Liver (tissue), 8 donors: ENCODE measurements at regions not wholly inside any gene's neighbourhood (a gene's known extent, or its start where the extent isn't known, plus 50 kb on each side); places are given as distances from the start of the nearest gene placed in this dataset.

ENCODE experiments used
- DNase-seq: peaks from one replicate; pipeline ENCODE4 v3.0.0-alpha.2; 2017; ENCODE audit warnings: low spot score
- H3K27ac ChIP-seq, 2 donors: one replicate each; pipeline ENCODE4 v1.7.0; 2013; ENCODE audit warnings: inconsistent platforms in 2 of 2, low read length in 2 of 2, control low read depth in 1 of 2, low read depth in 1 of 2, mild to moderate bottlenecking in 1 of 2
- H3K27me3 ChIP-seq, 4 donors: one replicate each; pipeline versions ENCODE4 v1.6.1 to v1.7.0; 2013; ENCODE audit warnings: low read length in 3 of 4, inconsistent platforms in 1 of 4, mild to moderate bottlenecking in 1 of 4, moderate library complexity in 1 of 4; ENCODE audit not compliant: control insufficient read depth in 4 of 4, insufficient read depth in 4 of 4
- H3K36me3 ChIP-seq, 4 donors: one replicate each; pipeline versions ENCODE4 v1.6.1 to v1.7.0; 2013; ENCODE audit warnings: low read length in 3 of 4, mild to moderate bottlenecking in 3 of 4, low read depth in 1 of 4, moderate library complexity in 1 of 4; ENCODE audit not compliant: control insufficient read depth in 4 of 4, insufficient read depth in 3 of 4
- H3K4me1 ChIP-seq, 4 donors: one replicate each; pipeline versions ENCODE4 v1.6.1 to v1.7.0; 2013; ENCODE audit warnings: low read length in 3 of 4, mild to moderate bottlenecking in 3 of 4, moderate library complexity in 1 of 4; ENCODE audit not compliant: control insufficient read depth in 4 of 4, insufficient read depth in 4 of 4
- H3K4me3 ChIP-seq, 3 donors: one replicate each; pipeline versions ENCODE4 v1.6.1 to v1.7.0; 2013; ENCODE audit warnings: low read length in 3 of 3, control low read depth in 1 of 3, low read depth in 1 of 3, mild to moderate bottlenecking in 1 of 3
- H3K9ac ChIP-seq, 2 donors: one replicate each; pipeline ENCODE4 v1.7.0; 2013; ENCODE audit warnings: low read length in 2 of 2, mild to moderate bottlenecking in 2 of 2, moderate library complexity in 2 of 2, control low read depth in 1 of 2, low read depth in 1 of 2
- H3K9me3 ChIP-seq, 4 donors: one replicate each; pipeline versions ENCODE4 v1.6.1 to v1.7.0; 2013; ENCODE audit warnings: low read length in 3 of 4; ENCODE audit not compliant: control insufficient read depth in 4 of 4
- EGR1 ChIP-seq, 2 donors: IDR thresholded peaks; 2 replicates each; pipeline ENCODE4 v1.6.1; 2016 to 2018; ENCODE audit warnings: antibody characterized with exemption in 2 of 2, low read depth in 2 of 2
- FOXA1 ChIP-seq: IDR thresholded peaks from 2 replicates; pipeline ENCODE4 v1.6.1; 2016; ENCODE audit warnings: antibody characterized with exemption
- FOXA2 ChIP-seq: IDR thresholded peaks from 2 replicates; pipeline ENCODE4 v1.6.1; 2016; ENCODE audit warnings: antibody characterized with exemption
- GABPA ChIP-seq, 2 donors: IDR thresholded peaks in 1 of 2; conservative IDR thresholded peaks in 1 of 2; 2 replicates each; pipeline ENCODE4 v1.6.1; 2016; ENCODE audit warnings: antibody characterized with exemption in 2 of 2, mild to moderate bottlenecking in 1 of 2, moderate library complexity in 1 of 2
- HNF4A ChIP-seq, 2 donors: conservative IDR thresholded peaks; 2 replicates each; pipeline ENCODE4 v1.6.1; 2016; ENCODE audit warnings: antibody characterized with exemption in 2 of 2, mild to moderate bottlenecking in 2 of 2
- HNF4G ChIP-seq: IDR thresholded peaks from 2 replicates; pipeline ENCODE4 v1.6.1; 2016; ENCODE audit warnings: antibody characterized with exemption
- JUND ChIP-seq, 2 donors: IDR thresholded peaks; 2 replicates each; pipeline ENCODE4 v1.6.1; 2016; ENCODE audit warnings: antibody characterized with exemption in 2 of 2
- NR2F2 ChIP-seq: IDR thresholded peaks from 2 replicates; pipeline ENCODE4 v1.6.1; 2016; ENCODE audit warnings: antibody characterized with exemption
- RAD21 ChIP-seq, 2 donors: IDR thresholded peaks; 2 replicates each; pipeline ENCODE4 v1.6.1; 2016; ENCODE audit warnings: antibody characterized with exemption in 2 of 2, mild to moderate bottlenecking in 2 of 2
- REST ChIP-seq: IDR thresholded peaks from 2 replicates; pipeline ENCODE4 v1.6.1; 2016; ENCODE audit warnings: antibody characterized with exemption, mild to moderate bottlenecking
- RXRA ChIP-seq, 2 donors: IDR thresholded peaks; 2 replicates each; pipeline ENCODE4 v1.6.1; 2017 to 2018; ENCODE audit warnings: antibody characterized with exemption in 2 of 2, mild to moderate bottlenecking in 1 of 2
- SP1 ChIP-seq: IDR thresholded peaks from 2 replicates; pipeline ENCODE4 v1.6.1; 2018; ENCODE audit warnings: antibody characterized with exemption, mild to moderate bottlenecking
- TAF1 ChIP-seq: conservative IDR thresholded peaks from 2 replicates; pipeline ENCODE4 v1.6.1; 2016; ENCODE audit warnings: antibody characterized with exemption, mild to moderate bottlenecking
- YY1 ChIP-seq: IDR thresholded peaks from 2 replicates; pipeline ENCODE4 v1.6.1; 2016; ENCODE audit warnings: antibody characterized with exemption, mild to moderate bottlenecking
- ZBTB33 ChIP-seq: IDR thresholded peaks from 2 replicates; pipeline ENCODE4 v1.6.1; 2016; ENCODE audit warnings: antibody characterized with exemption
- WGBS: extraction: QIAGEN DNeasy Blood & Tissue Kit; methylation state at CpG from one replicate; pipeline ENCODE4 v1.1.7; 2013; 5-methylcytosine and 5-hydroxymethylcytosine counted together
- TF ChIP-seq, protein P1 (sequence below): IDR thresholded peaks from 2 replicates; pipeline ENCODE4 v1.6.1; 2016; ENCODE audit warnings: antibody characterized with exemption
- TF ChIP-seq, protein P2 (sequence below): IDR thresholded peaks from 2 replicates; pipeline ENCODE4 v1.6.1; 2016; ENCODE audit warnings: antibody characterized with exemption
- TF ChIP-seq, protein P3 (sequence below): fragments of 150-350 bp; IDR thresholded peaks from 2 replicates; pipeline ENCODE4 v1.5.1; 2017; ENCODE audit warnings: improper control_type of control experiment, low read depth, low read length; ENCODE audit not compliant: missing input control
- donor health status: healthy.
- donor health status: healthy.
- donor health status: healthy.
- donor health status: healthy.
- donor health status: healthy.

DNA sequence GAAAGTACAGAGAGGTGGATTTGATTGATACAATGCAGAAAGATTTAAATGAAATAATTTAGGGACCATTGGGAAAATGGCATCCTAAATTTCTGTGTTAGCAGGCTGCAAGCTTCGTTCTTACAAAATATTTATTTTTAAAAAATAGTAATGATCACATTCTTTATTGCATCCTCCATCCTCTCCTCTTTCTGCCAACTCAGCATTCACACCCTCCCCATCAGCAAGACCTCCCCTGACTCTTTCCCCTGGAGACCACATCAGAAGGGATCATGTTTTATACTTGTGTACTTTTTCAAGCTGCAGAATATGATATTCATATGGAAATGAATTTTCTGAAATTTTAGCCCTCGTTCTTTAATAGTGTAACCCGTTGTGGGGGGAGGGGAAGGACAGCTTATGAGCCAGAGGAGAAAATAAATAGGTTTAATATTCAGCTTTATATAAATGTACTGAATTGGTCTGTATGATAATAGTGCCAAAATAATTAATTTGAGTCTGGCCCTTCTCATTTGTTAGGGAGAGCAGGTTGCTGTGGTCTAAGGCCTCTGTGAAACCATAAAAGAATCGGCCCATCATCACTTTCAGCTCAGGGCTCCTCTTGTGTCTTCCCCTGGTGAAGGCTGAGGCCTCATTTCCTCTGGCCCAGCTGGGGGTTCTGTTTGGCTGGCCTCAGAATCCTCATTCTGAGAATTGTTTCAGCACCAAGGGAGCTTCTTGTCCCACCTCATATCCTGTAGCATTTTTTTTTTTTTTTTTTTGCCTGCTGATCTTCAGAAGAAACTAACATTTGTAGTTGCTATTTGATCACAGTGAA lies 330.8 kb downstream of the TXNL1 start:
- no peaks in the 10 kb centered on the region for H3K9me3 ChIP-seq
- 71% methylated on average over 4 of the region's 4 CpGs for WGBS
- H3K4me1 ChIP-seq: no peaks in the 10 kb centered on the region
- DNase-seq: no peak
- no peaks in the 10 kb centered on the region for H3K36me3 ChIP-seq
- no peak overlapping the region for H3K4me3 ChIP-seq
- no peak overlapping the region for H3K27ac ChIP-seq
- H3K9ac ChIP-seq: no peak overlapping the region
- no peaks in the 10 kb centered on the region for H3K27me3 ChIP-seq
- no peak for TF ChIP-seq SP1
- no peak for TF ChIP-seq HNF4A (conservative IDR thresholded peaks at IDR 0.05)
- TF ChIP-seq, protein P1, sequence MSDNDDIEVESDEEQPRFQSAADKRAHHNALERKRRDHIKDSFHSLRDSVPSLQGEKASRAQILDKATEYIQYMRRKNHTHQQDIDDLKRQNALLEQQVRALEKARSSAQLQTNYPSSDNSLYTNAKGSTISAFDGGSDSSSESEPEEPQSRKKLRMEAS: no peak
- no peak for TF ChIP-seq REST
- no peak for TF ChIP-seq YY1
- TF ChIP-seq HNF4G: no peak
- TF ChIP-seq GABPA (IDR thresholded peaks at IDR 0.05 in 1 of 2, conservative IDR thresholded peaks at IDR 0.05 in 1 of 2): no peak
- TF ChIP-seq NR2F2: no peak
- no peak for TF ChIP-seq FOXA1
- TF ChIP-seq, protein P2, sequence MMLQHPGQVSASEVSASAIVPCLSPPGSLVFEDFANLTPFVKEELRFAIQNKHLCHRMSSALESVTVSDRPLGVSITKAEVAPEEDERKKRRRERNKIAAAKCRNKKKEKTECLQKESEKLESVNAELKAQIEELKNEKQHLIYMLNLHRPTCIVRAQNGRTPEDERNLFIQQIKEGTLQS: no peak
- TF ChIP-seq ZBTB33: no peak
- no peak for TF ChIP-seq FOXA2

DNA sequence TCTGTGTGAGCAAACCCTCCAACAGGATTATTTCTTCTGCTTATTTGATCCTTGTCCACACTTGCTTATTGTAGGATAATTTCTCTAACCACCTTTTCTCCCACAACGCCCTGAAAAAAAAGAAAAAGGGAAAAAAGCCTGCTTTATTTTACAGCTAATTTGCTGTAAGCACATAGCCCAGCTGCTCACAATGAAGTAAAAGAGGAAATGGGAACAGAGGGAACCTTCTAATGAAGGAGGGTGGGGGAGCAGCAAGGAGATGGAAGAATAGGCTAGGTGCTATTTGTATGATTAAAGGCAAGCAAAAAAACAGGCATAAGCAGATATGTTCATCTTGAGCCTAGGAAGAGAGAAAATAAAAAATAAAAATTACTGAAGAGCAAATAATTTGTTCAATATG lies 331.6 kb downstream of the TXNL1 start:
- H3K27ac ChIP-seq: no peak overlapping the region
- TF ChIP-seq FOXA2: no peak
- no peak for TF ChIP-seq FOXA1
- no peak for TF ChIP-seq RAD21 (IDR thresholded peaks at IDR 0.05)
- TF ChIP-seq, protein P1: no peak
- TF ChIP-seq ZBTB33: no peak
- no peak for TF ChIP-seq EGR1 (IDR thresholded peaks at IDR 0.05; ENCODE audit: low read depth in 2 of 2)
- TF ChIP-seq RXRA (IDR thresholded peaks at IDR 0.05): no peak
- TF ChIP-seq YY1: no peak
- TF ChIP-seq TAF1: no peak
- TF ChIP-seq HNF4G: no peak
- TF ChIP-seq NR2F2: no peak
- no peak for TF ChIP-seq GABPA (IDR thresholded peaks at IDR 0.05 in 1 of 2, conservative IDR thresholded peaks at IDR 0.05 in 1 of 2)
- no peak for TF ChIP-seq SP1
- TF ChIP-seq HNF4A (conservative IDR thresholded peaks at IDR 0.05): no peak
- TF ChIP-seq, protein P3, sequence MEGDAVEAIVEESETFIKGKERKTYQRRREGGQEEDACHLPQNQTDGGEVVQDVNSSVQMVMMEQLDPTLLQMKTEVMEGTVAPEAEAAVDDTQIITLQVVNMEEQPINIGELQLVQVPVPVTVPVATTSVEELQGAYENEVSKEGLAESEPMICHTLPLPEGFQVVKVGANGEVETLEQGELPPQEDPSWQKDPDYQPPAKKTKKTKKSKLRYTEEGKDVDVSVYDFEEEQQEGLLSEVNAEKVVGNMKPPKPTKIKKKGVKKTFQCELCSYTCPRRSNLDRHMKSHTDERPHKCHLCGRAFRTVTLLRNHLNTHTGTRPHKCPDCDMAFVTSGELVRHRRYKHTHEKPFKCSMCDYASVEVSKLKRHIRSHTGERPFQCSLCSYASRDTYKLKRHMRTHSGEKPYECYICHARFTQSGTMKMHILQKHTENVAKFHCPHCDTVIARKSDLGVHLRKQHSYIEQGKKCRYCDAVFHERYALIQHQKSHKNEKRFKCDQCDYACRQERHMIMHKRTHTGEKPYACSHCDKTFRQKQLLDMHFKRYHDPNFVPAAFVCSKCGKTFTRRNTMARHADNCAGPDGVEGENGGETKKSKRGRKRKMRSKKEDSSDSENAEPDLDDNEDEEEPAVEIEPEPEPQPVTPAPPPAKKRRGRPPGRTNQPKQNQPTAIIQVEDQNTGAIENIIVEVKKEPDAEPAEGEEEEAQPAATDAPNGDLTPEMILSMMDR: no peak
- TF ChIP-seq JUND (IDR thresholded peaks at IDR 0.05): no peak
- TF ChIP-seq, protein P2: no peak
- DNase-seq: no peak
- no peaks in the 10 kb centered on the region for H3K36me3 ChIP-seq
- no peak overlapping the region for H3K9ac ChIP-seq
- no peaks in the 10 kb centered on the region for H3K9me3 ChIP-seq
- H3K4me1 ChIP-seq: no peaks in the 10 kb centered on the region
- 62% methylated on average over 1 of the region's 1 CpG for WGBS
- H3K27me3 ChIP-seq: no peaks in the 10 kb centered on the region
- H3K4me3 ChIP-seq: no peak overlapping the region
